ENCODE measurements at regions not wholly inside any gene's neighbourhood (a gene's known extent, or its start where the extent isn't known, plus 50 kb on each side); places are given as distances from the start of the nearest gene placed in this dataset.
"Not testable (repeated sequence)": the region's sequence is repeated elsewhere in the genome, so short reads cannot be mapped to it uniquely, and the experiment has no call there.

GRCh38 chr13:22941495-22941894 lies 239.3 kb upstream of the SGCG start:
- in situ Hi-C loops (cut with MboI; ENCODE audit: low sequenced_read_pairs): not testable (repeated sequence)

- in situ Hi-C loops (cut with MboI; ENCODE audit: low sequenced_read_pairs): not testable (repeated sequence)
Observed at GRCh38 chr13:22942831-22943230, 237.9 kb upstream of the SGCG start.

GRCh38 chr13:22944378-22944777 lies 236.4 kb upstream of the SGCG start:
- in situ Hi-C loops (cut with MboI; ENCODE audit: low sequenced_read_pairs): no loop called here

DNA sequence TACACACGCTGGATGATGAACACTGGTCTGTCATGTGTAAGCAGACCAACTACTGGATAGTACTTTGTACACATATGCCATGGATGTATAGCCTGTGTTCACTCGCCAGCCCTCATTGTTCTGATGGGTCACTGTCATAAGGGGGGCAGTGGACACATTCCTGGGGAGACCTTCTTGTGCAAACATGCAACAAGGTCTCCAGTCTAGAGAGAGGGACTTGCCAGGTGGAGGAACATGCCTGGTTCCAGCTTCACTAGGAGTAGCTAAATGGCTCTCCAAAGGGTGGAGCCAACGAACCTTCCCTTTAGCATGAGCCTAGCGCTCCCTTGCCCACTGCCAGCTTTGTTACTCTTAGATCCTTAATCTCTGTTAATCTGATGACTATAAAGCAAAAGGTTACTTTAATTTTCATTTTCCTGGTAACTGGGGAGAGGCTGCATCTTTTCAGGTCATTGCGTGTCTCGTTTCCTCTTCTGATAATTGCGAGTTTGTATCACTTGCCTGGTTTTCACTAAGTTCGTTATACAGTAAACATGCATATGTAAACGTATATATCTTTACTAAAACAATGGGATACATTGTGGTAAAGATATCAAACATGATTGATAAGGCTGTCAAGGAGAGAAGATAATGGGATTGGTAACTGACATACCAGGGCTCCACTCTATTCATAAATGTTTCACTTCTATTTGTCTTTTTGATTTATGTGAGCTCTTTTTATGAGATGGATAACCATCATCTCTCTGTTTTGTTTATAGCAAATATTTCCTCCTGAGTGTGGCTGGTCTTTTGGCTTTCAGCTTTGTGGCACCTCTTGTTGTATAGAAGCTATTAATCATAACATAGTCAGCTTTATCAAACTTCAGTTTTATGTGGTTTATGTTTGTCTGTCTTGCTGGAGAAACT lies 235.2 kb upstream of the SGCG start:
- in situ Hi-C loops (cut with MboI; ENCODE audit: low sequenced_read_pairs): no loop called here

DNA sequence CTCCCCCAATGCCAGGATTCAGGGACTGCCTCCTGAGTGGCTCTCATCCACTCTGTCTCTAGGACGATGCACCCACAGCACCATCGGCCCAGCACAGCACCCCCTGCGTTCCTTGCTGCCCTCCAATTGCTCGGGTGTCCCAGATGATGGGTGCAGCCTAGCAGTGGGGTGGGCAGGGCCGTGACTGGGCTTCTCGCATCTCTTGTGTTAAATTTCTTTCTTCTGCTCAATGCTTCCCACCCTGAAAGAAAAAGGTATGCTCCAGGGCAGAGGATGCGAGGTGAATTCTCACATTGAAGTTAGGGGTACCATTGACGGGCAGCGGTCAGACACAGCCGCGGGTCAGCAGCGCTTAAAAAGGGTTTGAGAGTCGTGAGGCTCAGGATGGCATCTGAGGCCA lies 232.4 kb upstream of the SGCG start:
- in situ Hi-C loops (cut with MboI; ENCODE audit: low sequenced_read_pairs): no loop called here

DNA sequence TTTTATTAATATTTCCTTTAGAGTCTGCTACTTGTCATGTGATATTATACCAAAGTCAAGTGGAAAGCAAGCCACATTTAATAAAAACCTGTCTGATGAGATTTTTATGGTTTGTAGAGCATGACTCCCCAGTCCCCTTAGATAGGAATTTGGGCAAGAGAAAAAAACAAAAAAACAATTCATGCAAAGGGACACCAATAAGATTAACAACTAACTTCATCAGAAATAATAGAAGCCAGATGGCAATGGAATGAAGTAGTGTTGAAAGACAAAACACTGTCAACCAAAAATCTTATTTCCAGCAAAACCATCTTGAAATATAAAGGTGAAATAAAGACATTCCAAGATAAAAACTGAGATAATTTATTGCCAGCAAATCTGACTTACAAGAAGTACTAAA lies 228.8 kb upstream of the SGCG start:
- in situ Hi-C loops (cut with MboI; ENCODE audit: low sequenced_read_pairs): not testable (repeated sequence)

DNA sequence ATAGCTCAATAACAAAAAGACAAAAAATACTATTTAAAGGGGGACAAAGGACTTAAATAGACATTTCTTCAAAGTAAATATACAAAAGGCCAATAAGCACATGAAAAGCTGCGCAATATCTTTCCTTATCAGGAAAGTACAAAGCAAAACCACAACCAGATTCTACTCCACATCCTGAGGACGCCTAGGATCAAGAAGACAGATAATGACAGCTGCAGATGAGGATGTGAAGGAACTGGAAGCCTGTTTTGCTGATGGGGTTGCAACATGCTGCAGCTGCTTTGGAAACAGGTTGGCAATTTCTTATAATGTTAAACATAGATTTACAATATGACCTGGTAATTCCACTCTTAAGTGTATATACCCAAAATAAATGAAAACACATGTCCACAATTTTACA lies 225.6 kb upstream of the SGCG start:
- in situ Hi-C loops (cut with MboI; ENCODE audit: low sequenced_read_pairs): not testable (repeated sequence)

DNA sequence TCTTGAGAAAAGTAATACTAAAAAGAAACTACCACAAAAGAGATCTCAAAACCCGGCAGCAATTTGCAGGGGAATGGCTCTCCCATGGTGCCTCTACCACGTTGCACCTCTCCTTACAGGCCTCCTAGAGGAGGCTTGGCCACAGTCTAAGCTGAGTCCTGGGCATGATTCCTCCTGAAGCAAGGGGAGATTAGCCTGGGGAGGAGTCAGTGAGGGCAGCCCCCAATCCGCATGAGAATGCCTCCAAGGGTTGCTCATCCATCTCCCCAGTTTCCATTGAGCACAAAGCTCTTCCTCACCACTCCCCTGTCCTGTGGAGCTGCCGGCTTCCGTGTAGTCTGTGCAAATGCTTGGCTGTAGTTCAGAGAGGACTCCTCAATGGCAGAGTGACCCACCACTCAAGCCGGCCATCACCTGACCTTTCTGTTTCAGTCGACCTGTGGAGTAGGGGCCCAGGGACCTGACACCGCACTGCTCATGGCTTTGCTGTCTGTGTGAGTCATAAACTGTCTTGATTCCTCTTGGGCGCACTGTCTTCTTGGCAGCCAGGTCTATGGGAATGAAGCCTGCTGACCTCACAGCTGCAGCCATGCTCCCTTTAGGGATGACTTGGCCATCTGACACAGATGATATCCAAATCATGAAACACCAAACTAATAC lies 224.2 kb upstream of the SGCG start:
- in situ Hi-C loops (cut with MboI; ENCODE audit: low sequenced_read_pairs): not testable (repeated sequence)

GRCh38 chr13:22959859-22960258 lies 220.9 kb upstream of the SGCG start:
- in situ Hi-C loops (cut with MboI; ENCODE audit: low sequenced_read_pairs): not testable (repeated sequence)

GRCh38 chr13:22960827-22961226 lies 220.0 kb upstream of the SGCG start:
- in situ Hi-C loops (cut with MboI; ENCODE audit: low sequenced_read_pairs): no loop called here

DNA sequence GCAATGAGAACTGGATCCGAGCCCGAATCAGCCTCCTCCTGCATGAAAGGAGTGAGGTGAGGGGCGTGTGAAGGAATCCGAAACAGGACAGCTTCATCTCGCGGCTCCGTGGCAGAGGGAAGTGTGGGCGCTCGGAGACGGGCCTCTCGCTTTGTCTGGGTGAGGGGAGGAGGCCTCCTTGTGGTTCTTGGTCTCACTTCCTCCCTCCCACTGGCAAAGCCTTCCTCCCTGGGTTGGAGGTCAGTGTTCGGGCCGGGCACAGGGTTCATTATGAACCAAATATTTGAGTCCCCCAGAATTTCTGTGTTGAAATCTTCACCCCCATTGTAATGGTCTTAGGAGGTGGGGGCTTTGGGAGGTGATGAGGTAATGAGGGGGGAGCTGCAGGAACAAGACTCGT lies 219.4 kb upstream of the SGCG start:
- in situ Hi-C loops (cut with MboI; ENCODE audit: low sequenced_read_pairs): not testable (repeated sequence)

- in situ Hi-C loops (cut with MboI; ENCODE audit: low sequenced_read_pairs): no loop called here
Observed at GRCh38 chr13:22961835-22962537, 218.8 kb upstream of the SGCG start.

DNA sequence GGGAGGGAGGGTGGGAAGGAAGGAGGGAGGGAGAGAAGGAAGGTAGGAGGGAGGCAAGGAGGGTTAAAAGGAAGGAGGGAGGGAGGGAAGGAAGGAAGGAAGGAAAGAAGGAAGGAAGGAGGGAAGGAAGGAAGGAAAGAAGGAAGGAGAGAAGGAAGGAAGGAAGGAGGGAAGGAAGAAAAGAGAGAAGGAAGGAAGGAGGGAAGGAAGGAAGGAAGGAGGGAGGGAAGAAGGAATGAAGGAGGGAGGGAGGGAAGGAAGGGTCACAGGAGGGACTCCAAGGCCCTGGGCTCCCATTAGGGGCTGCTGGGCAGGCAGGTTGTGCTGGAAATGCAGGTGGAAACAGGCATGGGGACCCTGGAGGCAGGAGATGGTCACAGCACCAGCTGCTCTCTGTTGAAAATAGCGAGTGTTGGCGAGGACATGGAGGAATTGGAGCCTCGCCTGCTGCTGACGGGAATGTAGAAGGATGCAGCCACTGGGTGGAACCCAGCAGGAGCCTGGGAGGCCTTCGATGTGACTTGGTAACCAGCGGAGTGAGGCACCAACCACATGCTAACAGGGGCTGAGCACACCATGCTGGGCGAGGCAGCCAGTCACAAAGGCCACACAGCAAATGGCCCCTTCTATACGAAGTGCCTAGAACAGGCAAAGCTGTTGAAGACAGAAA lies 217.3 kb upstream of the SGCG start:
- in situ Hi-C loops (cut with MboI; ENCODE audit: low sequenced_read_pairs): not testable (repeated sequence)

- in situ Hi-C loops (cut with MboI; ENCODE audit: low sequenced_read_pairs): no loop called here
Observed at GRCh38 chr13:22964245-22964966, 216.4 kb upstream of the SGCG start.

- in situ Hi-C loops (cut with MboI; ENCODE audit: low sequenced_read_pairs): not testable (repeated sequence)
Observed at GRCh38 chr13:22965011-22965857, 215.5 kb upstream of the SGCG start.

- in situ Hi-C loops (cut with MboI; ENCODE audit: low sequenced_read_pairs): not testable (repeated sequence)
Observed at GRCh38 chr13:22965858-22966239, 214.9 kb upstream of the SGCG start.

- in situ Hi-C loops (cut with MboI; ENCODE audit: low sequenced_read_pairs): not testable (repeated sequence)
Observed at GRCh38 chr13:22966753-22967152, 214.0 kb upstream of the SGCG start.

DNA sequence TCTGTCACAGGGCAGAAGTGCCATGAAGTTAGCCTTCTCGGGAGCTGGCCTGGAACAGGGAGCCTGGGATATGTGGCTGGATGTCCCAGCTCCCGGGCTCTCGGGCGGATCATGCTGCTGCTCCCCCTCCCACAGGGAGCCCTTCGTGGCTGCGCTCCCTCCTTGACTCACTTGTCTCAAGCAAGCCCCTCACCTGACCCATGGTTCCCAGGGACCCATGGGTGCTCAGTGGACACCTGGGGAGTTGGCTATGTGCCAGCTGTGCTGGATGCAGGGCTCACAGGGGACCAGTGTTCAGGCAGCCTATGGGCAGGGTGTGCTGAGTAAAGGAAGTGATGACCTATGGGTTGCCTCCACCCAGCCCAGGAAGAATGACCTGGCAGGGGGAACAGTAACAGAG lies 213.1 kb upstream of the SGCG start:
- in situ Hi-C loops (cut with MboI; ENCODE audit: low sequenced_read_pairs): no loop called here

DNA sequence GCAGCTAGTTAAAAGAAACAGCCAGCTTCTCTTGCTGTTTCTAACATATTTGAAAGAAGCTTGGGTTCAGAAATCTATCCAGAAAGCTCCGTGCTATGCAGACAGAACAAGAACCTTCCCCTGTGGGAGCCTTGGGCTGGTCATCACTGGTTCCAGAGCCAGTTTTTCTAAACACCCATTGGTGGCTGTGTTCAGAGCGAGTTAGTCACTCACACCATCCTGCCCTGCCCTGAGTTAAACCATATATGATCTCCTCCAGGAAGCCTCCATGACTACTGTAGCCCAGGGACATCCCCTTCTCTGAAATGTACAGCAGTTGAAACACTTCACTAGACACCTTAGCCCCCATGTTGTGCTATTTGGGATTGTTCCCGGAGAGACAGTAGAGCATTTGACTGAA lies 200.8 kb upstream of the SGCG start:
- in situ Hi-C loops (cut with MboI; ENCODE audit: low sequenced_read_pairs): no loop called here

- in situ Hi-C loops (cut with MboI; ENCODE audit: low sequenced_read_pairs): no loop called here
Observed at GRCh38 chr13:22980936-22981335, 199.8 kb upstream of the SGCG start.

All from HL-60/S4 (cell line).